ENCODE measurements at regions not wholly inside any gene's neighbourhood (a gene's known extent, or its start where the extent isn't known, plus 50 kb on each side); places are given as distances from the start of the nearest gene placed in this dataset.
"Not testable (repeated sequence)": the region's sequence is repeated elsewhere in the genome, so short reads cannot be mapped to it uniquely, and the experiment has no call there.

DNA sequence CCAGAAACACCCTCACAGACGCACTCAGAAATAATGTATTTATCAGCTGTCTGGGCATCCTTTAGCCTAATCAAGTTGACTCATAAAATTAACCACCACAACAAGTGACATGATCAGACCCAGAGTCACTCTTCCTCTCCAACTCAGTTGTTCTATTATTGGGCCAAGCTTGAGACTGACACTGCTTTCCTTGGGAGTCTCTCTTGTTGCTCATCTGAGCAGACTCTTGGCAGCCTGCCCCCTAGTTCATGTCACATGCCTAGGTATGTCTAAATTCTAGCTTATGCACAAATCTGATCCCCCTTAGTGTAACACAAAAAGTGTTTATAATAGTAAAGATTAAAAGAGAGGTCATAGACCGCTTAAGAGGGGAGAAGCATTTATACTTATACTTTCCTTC lies 72.6 kb upstream of the ADAMTS3 start:
- H3K9me3 ChIP-seq = peaks cover 0 to 9% (median 0%) of the 10 kb centered on the region in 11 donors
- no peak overlapping the region for H3K4me3 ChIP-seq
- no peaks in the 10 kb centered on the region for H3K27me3 ChIP-seq
- intact Hi-C loops (cut with DNase I) = no loop called here
- DNase-seq = no peak
- TF ChIP-seq, protein P1, sequence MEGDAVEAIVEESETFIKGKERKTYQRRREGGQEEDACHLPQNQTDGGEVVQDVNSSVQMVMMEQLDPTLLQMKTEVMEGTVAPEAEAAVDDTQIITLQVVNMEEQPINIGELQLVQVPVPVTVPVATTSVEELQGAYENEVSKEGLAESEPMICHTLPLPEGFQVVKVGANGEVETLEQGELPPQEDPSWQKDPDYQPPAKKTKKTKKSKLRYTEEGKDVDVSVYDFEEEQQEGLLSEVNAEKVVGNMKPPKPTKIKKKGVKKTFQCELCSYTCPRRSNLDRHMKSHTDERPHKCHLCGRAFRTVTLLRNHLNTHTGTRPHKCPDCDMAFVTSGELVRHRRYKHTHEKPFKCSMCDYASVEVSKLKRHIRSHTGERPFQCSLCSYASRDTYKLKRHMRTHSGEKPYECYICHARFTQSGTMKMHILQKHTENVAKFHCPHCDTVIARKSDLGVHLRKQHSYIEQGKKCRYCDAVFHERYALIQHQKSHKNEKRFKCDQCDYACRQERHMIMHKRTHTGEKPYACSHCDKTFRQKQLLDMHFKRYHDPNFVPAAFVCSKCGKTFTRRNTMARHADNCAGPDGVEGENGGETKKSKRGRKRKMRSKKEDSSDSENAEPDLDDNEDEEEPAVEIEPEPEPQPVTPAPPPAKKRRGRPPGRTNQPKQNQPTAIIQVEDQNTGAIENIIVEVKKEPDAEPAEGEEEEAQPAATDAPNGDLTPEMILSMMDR (IDR thresholded peaks at IDR 0.05) = no peak
- H3K36me3 ChIP-seq = no peaks in the 10 kb centered on the region
- no peak overlapping the region for H3K27ac ChIP-seq
- no peaks in the 10 kb centered on the region for H3K4me1 ChIP-seq
- 76 to 81% methylated on average over 2 of the region's 2 CpGs for WGBS, 2 donors
- no peak for ATAC-seq

DNA sequence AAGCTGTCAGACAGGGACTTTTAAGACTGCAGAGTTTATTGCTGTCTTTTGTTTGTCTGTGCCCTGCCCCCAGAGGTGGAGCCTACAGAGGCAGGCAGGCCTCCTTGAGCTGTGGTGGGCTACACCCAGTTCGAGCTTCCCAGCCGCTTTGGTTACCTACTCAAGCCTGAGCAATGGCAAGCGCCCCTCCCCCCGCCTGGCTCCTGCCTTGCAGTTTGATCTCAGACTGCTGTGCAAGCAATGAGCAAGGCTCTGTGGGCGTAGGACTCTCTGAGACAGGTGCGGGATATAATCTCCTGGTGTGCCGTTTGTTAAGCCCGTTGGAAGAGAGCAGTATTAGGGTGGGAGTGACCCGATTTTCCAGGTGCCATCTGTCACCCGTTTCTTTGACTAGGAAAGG lies 67.8 kb upstream of the ADAMTS3 start:
- H3K27me3 ChIP-seq; H3K4me1 ChIP-seq; DNase-seq; intact Hi-C loops (cut with DNase I); H3K27ac ChIP-seq; H3K4me3 ChIP-seq; H3K36me3 ChIP-seq; ATAC-seq: not testable (repeated sequence)
- 90% methylated on average over 10 of the region's 10 CpGs for WGBS, 2 donors
- H3K9me3 ChIP-seq = peaks cover 0 to 14% (median 0%) of the 10 kb centered on the region in 11 donors

DNA sequence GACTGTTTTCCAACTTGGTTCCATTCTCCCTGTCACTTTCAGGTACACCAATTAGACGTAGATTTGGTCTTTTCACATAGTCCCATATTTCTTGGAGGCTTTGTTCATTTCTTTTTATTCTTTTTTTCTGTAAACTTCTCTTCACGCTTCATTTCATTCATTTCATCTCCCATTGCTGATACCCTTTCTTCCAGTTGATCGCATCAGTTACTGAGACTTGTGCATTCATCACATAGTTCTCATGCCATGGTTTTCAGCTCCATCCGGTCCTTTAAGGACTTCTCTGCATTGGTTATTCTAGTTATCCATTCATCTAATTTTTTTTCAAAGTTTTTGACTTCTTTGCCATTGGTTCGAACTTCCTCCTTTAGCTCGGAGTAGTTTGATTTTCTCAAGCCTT lies 66.9 kb upstream of the ADAMTS3 start:
- H3K27me3 ChIP-seq; H3K36me3 ChIP-seq; intact Hi-C loops (cut with DNase I); ATAC-seq; H3K4me3 ChIP-seq; H3K27ac ChIP-seq; DNase-seq; H3K4me1 ChIP-seq: not testable (repeated sequence)
- 81 to 87% methylated on average over 6 of the region's 6 CpGs for WGBS, 2 donors
- peaks cover 0 to 14% (median 0%) of the 10 kb centered on the region in 11 donors for H3K9me3 ChIP-seq

DNA sequence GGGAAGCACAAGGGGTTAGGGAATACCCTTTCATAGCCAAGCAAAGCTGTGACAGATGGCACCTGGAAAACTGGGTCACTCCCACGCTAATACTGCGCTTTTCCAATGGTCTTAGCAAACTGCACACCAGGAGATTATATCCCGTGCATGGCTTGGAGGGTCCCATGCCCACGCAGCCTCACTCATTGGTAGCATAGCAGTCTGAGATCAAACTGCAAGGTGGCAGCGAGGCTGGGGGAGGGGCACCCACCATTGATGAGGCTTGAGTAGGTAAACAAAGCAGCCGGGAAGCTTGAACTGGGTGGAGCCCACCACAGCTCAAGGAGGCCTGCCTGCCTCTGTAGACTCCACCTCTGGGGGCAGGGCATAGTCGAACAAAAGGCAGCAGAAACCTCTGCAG lies 63.2 kb upstream of the ADAMTS3 start:
- intact Hi-C loops (cut with DNase I); H3K4me3 ChIP-seq; H3K27me3 ChIP-seq; H3K27ac ChIP-seq; H3K36me3 ChIP-seq; H3K4me1 ChIP-seq; ATAC-seq; DNase-seq: not testable (repeated sequence)
- WGBS, 2 donors = 84 to 90% methylated on average over 7 of the region's 7 CpGs
- H3K9me3 ChIP-seq = peaks cover 0 to 13% (median 0%) of the 10 kb centered on the region in 11 donors

DNA sequence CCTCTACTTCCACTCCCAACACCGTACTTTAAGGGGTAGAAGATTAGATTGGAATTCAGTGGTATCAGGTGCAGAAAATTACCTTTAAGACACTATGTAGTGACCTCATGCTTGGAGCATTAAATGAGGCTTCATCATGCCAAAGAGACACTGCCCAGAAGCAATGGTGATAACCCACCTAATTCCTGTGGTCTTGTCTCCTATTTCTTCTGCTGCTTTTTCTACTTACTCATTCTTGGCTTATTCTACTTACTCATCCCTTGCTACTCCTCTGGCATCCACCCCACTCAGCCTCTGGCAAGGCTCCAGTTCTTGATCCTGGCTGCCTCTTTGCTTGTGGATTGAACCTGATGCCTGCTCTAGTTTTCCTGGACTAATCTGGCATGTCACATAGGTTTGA lies 62.3 kb upstream of the ADAMTS3 start:
- H3K4me3 ChIP-seq = no peak overlapping the region
- H3K27me3 ChIP-seq = no peaks in the 10 kb centered on the region
- TF ChIP-seq, protein P1 (IDR thresholded peaks at IDR 0.05) = no peak
- peaks cover 0 to 4% (median 0%) of the 10 kb centered on the region in 11 donors for H3K9me3 ChIP-seq
- no peak overlapping the region for H3K27ac ChIP-seq
- intact Hi-C loops (cut with DNase I) = no loop called here
- no peaks in the 10 kb centered on the region for H3K36me3 ChIP-seq
- no peaks in the 10 kb centered on the region for H3K4me1 ChIP-seq
- DNase-seq (peak; percentile 11 to 27), ATAC-seq (no peak)
- WGBS, 2 donors = 25 to 36% methylated on average over 1 of the region's 1 CpG

DNA sequence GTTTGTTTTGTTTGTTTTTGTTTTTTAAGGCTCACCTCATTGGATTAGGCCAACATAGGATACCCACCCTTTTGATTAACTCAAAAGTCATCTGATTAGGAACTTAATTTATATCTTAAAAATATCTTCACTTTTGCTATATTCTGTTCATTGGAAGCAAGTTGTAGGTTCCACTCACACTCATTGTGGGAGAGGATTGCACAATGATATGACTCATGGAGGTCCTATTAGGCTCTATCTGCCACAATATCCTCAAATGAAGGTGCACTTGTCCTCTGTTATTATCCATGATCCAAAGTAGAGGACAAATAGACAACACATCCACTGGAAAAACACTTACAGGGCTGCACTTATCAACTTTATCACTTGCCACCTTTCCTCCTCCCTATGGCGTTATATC lies 60.5 kb upstream of the ADAMTS3 start:
- no peak overlapping the region for H3K4me3 ChIP-seq
- no peak overlapping the region for H3K27ac ChIP-seq
- H3K27me3 ChIP-seq = no peaks in the 10 kb centered on the region
- 88 to 92% methylated on average over 1 of the region's 1 CpG for WGBS, 2 donors
- no peaks in the 10 kb centered on the region for H3K36me3 ChIP-seq
- ATAC-seq (no peak), DNase-seq (no peak)
- TF ChIP-seq, protein P1 (IDR thresholded peaks at IDR 0.05) = no peak
- intact Hi-C loops (cut with DNase I) = no loop called here
- peaks cover 0 to 4% (median 0%) of the 10 kb centered on the region in 11 donors for H3K9me3 ChIP-seq
- H3K4me1 ChIP-seq = no peaks in the 10 kb centered on the region
